AG04450 (cell line): ENCODE measurements at regions not wholly inside any gene's neighbourhood (a gene's known extent, or its start where the extent isn't known, plus 50 kb on each side); places are given as distances from the start of the nearest gene placed in this dataset.

Source experiments
- CTCF ChIA-PET: fragments of 300-600, 350-600 bp; formaldehyde crosslinking; extraction: SDS; loops from one replicate; lab custom pipeline; 2022; ENCODE audit warnings: antibody characterized with exemption, inconsistent platforms; lab: Charles Lee
- POLR2A ChIA-PET: fragments of 350-600 bp; formaldehyde crosslinking; extraction: SDS; loops from one replicate; lab custom pipeline; 2021; ENCODE audit warnings: antibody characterized with exemption, inconsistent platforms; lab: Yijun Ruan, JAX
- DNase-seq: peaks from one replicate; pipeline ENCODE4 v3.0.0-alpha.2; 2011; ENCODE audit warnings: low read depth, low spot score
- H3K27ac ChIP-seq: one replicate; pipeline ENCODE4 v1.5.1; 2012; ENCODE audit warnings: low read depth, low read length, control low read depth
- H3K27me3 ChIP-seq: one replicate; pipeline ENCODE4 v1.6.0; 2012; ENCODE audit warnings: low read length; ENCODE audit not compliant: control insufficient read depth, insufficient read depth
- H3K4me3 ChIP-seq: 2 replicates; pipeline ENCODE4 v1.5.1; 2011; ENCODE audit warnings: mild to moderate bottlenecking, low read depth, low read length, control low read depth
- H3K9me3 ChIP-seq: 2 replicates; pipeline ENCODE4 v1.5.1; 2012; ENCODE audit warnings: low read length; ENCODE audit not compliant: control insufficient read depth, insufficient read depth
- TF ChIP-seq, protein P1 (sequence below): IDR thresholded peaks from 2 replicates; pipeline ENCODE4 v1.5.1; 2011; ENCODE audit warnings: low read depth, low read length, control low read depth, inconsistent platforms

DNA sequence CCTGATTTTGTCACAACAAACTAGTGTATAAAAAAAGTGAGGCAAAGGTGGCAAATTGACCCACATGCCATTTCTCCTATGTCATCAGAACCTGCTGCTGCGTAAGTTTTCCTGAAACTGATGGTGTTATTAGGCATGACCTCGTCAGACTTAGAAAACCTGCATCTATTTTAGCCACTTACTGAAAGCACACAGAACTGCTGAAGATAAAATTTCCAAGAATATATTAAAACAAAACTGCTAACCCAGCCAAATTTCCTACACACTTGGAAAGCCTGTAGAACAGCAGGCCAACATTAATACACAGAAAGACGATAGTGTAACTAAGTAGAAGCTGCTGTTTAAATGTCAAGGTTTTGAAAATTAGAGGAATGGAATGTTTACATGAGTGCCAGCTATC lies 674.5 kb upstream of the CXADR start:
- Histone ChIP-seq H3K27me3 (no peaks in the 10 kb centered on the region), H3K9me3 (no peaks in the 10 kb centered on the region), H3K27ac (no peak overlapping the region), H3K4me3 (no peak overlapping the region)
- ChIA-PET POLR2A (no interaction called here), CTCF (no interaction called here)
- TF ChIP-seq, protein P1, sequence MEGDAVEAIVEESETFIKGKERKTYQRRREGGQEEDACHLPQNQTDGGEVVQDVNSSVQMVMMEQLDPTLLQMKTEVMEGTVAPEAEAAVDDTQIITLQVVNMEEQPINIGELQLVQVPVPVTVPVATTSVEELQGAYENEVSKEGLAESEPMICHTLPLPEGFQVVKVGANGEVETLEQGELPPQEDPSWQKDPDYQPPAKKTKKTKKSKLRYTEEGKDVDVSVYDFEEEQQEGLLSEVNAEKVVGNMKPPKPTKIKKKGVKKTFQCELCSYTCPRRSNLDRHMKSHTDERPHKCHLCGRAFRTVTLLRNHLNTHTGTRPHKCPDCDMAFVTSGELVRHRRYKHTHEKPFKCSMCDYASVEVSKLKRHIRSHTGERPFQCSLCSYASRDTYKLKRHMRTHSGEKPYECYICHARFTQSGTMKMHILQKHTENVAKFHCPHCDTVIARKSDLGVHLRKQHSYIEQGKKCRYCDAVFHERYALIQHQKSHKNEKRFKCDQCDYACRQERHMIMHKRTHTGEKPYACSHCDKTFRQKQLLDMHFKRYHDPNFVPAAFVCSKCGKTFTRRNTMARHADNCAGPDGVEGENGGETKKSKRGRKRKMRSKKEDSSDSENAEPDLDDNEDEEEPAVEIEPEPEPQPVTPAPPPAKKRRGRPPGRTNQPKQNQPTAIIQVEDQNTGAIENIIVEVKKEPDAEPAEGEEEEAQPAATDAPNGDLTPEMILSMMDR, result no peak
- no peak for DNase-seq

DNA sequence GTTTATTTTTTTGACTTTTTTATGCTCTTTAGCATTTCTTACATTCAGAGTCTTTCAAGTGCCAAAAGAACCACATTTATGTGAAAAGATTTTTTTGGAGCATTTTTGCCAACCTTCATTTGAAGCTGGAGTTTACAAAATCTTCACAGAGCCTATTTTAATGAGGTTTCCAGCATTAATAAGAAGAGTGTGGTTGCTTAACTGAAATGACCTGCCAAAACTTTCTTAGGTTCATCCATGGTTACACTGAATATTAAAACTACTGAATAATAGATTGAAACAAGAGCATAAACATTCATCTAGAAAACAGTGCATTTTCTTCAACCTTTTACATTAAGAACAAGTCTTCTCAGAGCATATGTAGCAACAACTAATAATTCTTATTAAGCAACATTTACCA lies 672.3 kb upstream of the CXADR start:
- POLR2A ChIA-PET, result no interaction called here
- CTCF ChIA-PET, result no interaction called here

DNA sequence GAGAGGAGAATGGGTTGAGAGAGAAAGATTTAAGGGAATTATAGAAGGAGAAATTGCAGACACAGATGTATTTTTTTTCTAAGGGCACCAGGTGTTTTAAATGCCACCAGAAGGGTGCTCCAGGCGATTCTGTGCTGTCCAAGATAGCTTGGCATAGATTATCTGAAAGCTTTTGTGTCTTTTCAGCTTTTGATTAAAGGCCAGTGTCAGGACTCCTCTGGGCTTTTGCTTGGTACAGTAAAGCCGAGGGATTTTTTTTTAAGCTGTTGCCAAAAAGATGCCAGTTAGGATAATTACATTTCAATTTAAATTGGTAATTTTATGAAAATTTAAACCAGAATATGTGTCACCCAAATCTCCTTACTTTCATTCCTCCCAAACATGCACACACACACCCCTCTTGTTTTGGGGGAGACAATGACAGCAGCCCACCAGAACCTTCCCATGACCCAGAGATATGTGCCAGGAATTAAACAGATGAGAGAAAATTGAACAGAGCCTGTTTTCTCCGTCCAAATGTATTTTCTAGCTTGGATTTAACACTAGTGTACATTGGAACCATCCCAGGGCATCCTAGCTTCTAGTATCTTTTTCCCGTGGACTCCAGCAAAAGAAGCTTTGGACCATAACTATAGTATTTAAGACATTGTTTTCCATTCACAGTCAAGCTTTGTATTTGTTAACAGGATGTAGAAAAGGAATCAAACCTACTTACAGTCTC lies 670.7 kb upstream of the CXADR start:
- ChIA-PET CTCF (interaction anchor here (1.7 kb wide), 1 partner anchor 9 kb away, joined by 4 read pairs; no protein-coding TSS in a partner anchor), POLR2A (no interaction called here)
- TF ChIP-seq, protein P1, result no peak
- no peaks in the 10 kb centered on the region for H3K27me3 ChIP-seq
- no peaks in the 10 kb centered on the region for H3K9me3 ChIP-seq
- no peak overlapping the region for H3K27ac ChIP-seq
- no peak overlapping the region for H3K4me3 ChIP-seq
- no peak for DNase-seq

More for the DNA sequence above, 672.3 kb upstream of the CXADR start:
- no peak overlapping the region for H3K4me3 ChIP-seq
- no peak for DNase-seq
- no peaks in the 10 kb centered on the region for H3K9me3 ChIP-seq
- no peak overlapping the region for H3K27ac ChIP-seq
- TF ChIP-seq, protein P1, result no peak
- no peaks in the 10 kb centered on the region for H3K27me3 ChIP-seq

DNA sequence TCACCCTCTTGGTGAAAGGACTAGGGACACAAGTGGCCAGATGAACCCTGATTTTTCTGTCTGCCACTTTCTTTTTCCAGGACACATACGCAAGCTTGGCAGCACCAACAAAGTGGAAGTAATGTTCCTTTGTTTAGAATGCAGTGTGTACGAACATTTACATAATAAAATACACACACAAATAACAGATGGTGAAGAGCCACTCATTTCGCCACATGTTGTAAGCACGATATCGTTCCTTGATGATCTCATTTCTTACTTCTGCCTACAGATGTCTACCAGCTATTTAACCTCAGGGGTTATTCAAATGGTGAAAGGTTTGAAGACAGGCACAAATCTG lies 670.2 kb upstream of the CXADR start:
- Histone ChIP-seq H3K27ac (no peak overlapping the region), H3K27me3 (no peaks in the 10 kb centered on the region), H3K4me3 (no peak overlapping the region; the same call in 1 of the 2 replicates), H3K9me3 (no peaks in the 10 kb centered on the region)
- no peak for DNase-seq
- POLR2A ChIA-PET, result no interaction called here
- TF ChIP-seq, protein P1, result no peak
- CTCF ChIA-PET, result interaction anchor here (1.7 kb wide), 1 partner anchor 9 kb away, joined by 4 read pairs; no protein-coding TSS in a partner anchor

DNA sequence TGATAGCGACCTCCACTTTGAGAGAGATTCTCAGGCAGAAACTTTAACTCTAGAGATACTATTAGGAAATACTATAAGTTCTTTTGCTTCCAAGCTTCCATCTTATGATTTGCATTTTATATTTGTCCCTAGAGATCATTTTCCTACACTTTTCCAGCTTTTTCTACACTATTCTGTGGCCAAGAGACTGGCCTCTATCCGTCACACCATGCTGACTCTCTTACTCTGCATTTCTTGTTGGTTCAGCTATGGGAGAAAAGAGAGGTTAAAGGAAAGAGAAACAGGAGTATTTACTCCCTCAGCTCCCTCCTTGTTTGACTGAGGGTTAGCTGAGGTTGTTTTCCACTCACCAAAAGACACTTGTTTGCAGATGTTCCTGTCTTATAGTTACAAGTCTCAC lies 665.6 kb upstream of the CXADR start:
- CTCF ChIA-PET, result interaction anchor here (1.1 kb wide), 1 partner anchor 11 kb away, joined by 3 read pairs; no protein-coding TSS in a partner anchor
- POLR2A ChIA-PET, result interaction anchor here (0.7 kb wide), 1 partner anchor 81 kb away, joined by 3 read pairs; no protein-coding TSS in a partner anchor

More for the DNA sequence above, 665.6 kb upstream of the CXADR start:
- no peaks in the 10 kb centered on the region for H3K27me3 ChIP-seq
- H3K9me3 ChIP-seq, result no peaks in the 10 kb centered on the region
- no peak overlapping the region for H3K27ac ChIP-seq
- TF ChIP-seq, protein P1, result no peak
- no peak for DNase-seq
- H3K4me3 ChIP-seq, result no peak overlapping the region
